Fibroblast of lung (primary cell): ENCODE measurements at regions not wholly inside any gene's neighbourhood (a gene's known extent, or its start where the extent isn't known, plus 50 kb on each side); places are given as distances from the start of the nearest gene placed in this dataset.

ENCODE experiments used
- DNase-seq, 2 donors: peaks; one replicate each; pipeline versions ENCODE4 v3.0.0 to v3.0.0-alpha.2; 2010; ENCODE audit warnings: low read depth in 2 of 2
- H2AFZ ChIP-seq: 2 replicates; pipeline ENCODE4 v1.5.1; 2012; ENCODE audit warnings: low read length, control low read depth, inconsistent platforms
- H3K27ac ChIP-seq: 2 replicates; pipeline ENCODE4 v1.5.1; 2011; ENCODE audit warnings: low read length, control low read depth; ENCODE audit not compliant: insufficient read depth
- H3K27me3 ChIP-seq: 2 replicates; pipeline ENCODE4 v1.5.1; 2011; ENCODE audit warnings: mild to moderate bottlenecking, low read length; ENCODE audit not compliant: control insufficient read depth, insufficient read depth
- H3K36me3 ChIP-seq: 2 replicates; pipeline ENCODE4 v1.5.1; 2011; ENCODE audit warnings: low read length; ENCODE audit not compliant: control insufficient read depth, insufficient read depth
- H3K4me1 ChIP-seq: 2 replicates; pipeline ENCODE4 v1.5.1; 2011; ENCODE audit warnings: low read length; ENCODE audit not compliant: control insufficient read depth, insufficient read depth; ENCODE audit errors: extremely low read depth
- H3K4me2 ChIP-seq: 2 replicates; pipeline ENCODE4 v1.5.1; 2011; ENCODE audit warnings: low read length, control low read depth; ENCODE audit not compliant: insufficient read depth; ENCODE audit errors: extremely low read depth
- H3K4me3 ChIP-seq, 4 experiments: fragments of 200-600 bp in 1 of 4; sonication (generic) in 1 of 4; replicated peaks in 1 of 4; 2 replicates each; pipeline ENCODE4 v1.5.1; 2011 to 2016; ENCODE audit warnings: low read length in 4 of 4, low read depth in 3 of 4, mild to moderate bottlenecking in 3 of 4, control low read depth in 2 of 4, inconsistent platforms in 1 of 4, mixed read lengths in 1 of 4; ENCODE audit not compliant: insufficient read depth in 1 of 4; ENCODE audit errors: control extremely low read depth in 1 of 4
- H3K79me2 ChIP-seq: 2 replicates; pipeline ENCODE4 v1.5.1; 2012; ENCODE audit warnings: mild to moderate bottlenecking, low read length, inconsistent platforms; ENCODE audit not compliant: control insufficient read depth, insufficient read depth
- H3K9ac ChIP-seq: 2 replicates; pipeline ENCODE4 v1.5.1; 2011; ENCODE audit warnings: mild to moderate bottlenecking, low read length, control low read depth; ENCODE audit not compliant: insufficient read depth
- H3K9me3 ChIP-seq: 2 replicates; pipeline ENCODE4 v1.5.1; 2012; ENCODE audit warnings: low read depth, low read length; ENCODE audit not compliant: control insufficient read depth, insufficient read depth
- H4K20me1 ChIP-seq: 2 replicates; pipeline ENCODE4 v1.5.1; 2011; ENCODE audit warnings: low read length; ENCODE audit not compliant: control insufficient read depth, insufficient read depth; ENCODE audit errors: extremely low read depth
- EZH2 ChIP-seq: IDR thresholded peaks from 2 replicates; pipeline ENCODE4 v1.5.1; 2012; ENCODE audit warnings: low read length, control low read depth, mild to moderate bottlenecking; ENCODE audit errors: missing control alignments
- TF ChIP-seq, protein P1 (sequence below), 2 donors: IDR thresholded peaks in 1 of 2; conservative IDR thresholded peaks in 1 of 2; 1 replicate in 1 of 2; 2 replicates in 1 of 2; pipeline ENCODE4 v1.5.1; 2011 to 2012; ENCODE audit warnings: low read length in 2 of 2, control low read depth in 1 of 2, inconsistent platforms in 1 of 2, low read depth in 1 of 2, mild to moderate bottlenecking in 1 of 2

DNA sequence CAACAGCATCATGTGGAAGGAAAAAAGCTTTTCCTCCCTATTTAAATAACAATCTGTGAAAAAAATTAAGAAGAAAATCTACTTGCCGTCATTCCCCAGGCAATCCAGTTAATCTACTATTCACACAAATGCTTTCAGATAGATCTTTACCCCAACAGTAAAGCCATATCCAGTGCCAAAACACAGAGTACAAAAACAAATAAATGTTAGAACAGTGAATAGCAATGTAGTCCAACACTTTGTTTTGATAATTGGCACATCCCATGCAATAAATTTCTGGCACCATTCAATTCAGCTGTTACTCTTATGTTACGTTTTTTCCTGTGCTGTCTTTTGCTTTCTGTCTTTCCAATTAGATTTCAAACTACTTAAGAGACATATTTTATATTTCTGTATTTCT is 2245.5 kb upstream of the WWC1 start:
- Histone ChIP-seq H4K20me1 (no peaks in the 10 kb centered on the region), H3K9me3 (no peaks in the 10 kb centered on the region), H3K27me3 (no peaks in the 10 kb centered on the region), H3K4me1 (no peaks in the 10 kb centered on the region), H2AFZ (no peak overlapping the region), H3K4me3 (no peak overlapping the region), H3K9ac (no peak overlapping the region), H3K4me2 (no peak overlapping the region), H3K36me3 (no peaks in the 10 kb centered on the region), H3K79me2 (no peaks in the 10 kb centered on the region), H3K27ac (no peak overlapping the region)
- TF ChIP-seq, protein P1, sequence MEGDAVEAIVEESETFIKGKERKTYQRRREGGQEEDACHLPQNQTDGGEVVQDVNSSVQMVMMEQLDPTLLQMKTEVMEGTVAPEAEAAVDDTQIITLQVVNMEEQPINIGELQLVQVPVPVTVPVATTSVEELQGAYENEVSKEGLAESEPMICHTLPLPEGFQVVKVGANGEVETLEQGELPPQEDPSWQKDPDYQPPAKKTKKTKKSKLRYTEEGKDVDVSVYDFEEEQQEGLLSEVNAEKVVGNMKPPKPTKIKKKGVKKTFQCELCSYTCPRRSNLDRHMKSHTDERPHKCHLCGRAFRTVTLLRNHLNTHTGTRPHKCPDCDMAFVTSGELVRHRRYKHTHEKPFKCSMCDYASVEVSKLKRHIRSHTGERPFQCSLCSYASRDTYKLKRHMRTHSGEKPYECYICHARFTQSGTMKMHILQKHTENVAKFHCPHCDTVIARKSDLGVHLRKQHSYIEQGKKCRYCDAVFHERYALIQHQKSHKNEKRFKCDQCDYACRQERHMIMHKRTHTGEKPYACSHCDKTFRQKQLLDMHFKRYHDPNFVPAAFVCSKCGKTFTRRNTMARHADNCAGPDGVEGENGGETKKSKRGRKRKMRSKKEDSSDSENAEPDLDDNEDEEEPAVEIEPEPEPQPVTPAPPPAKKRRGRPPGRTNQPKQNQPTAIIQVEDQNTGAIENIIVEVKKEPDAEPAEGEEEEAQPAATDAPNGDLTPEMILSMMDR (conservative IDR thresholded peaks at IDR 0.05 in 1 of 2, IDR thresholded peaks at IDR 0.05 in 1 of 2; ENCODE audit: low read depth in 1 of 2, low read length in 2 of 2), result no peak
- TF ChIP-seq EZH2, result no peak
- DNase-seq, result no peak

DNA sequence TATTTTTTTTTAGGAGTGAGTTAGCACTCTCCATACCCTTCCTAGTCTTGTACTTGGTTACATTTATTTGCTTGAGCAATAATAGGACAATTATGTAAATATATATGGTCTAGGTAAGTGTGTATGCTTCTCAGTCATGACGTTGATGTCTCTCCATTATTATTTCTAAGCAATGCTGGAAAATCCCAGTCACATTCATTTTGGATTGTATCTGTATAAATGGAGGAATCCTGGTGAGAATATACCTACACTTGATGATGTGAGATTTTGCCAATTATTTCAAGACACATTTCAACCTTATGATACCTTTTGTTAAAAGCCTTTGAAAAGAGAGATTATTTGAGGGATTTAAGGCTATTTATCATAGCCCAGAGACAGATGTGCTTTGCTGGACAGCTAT is 2244.5 kb upstream of the WWC1 start:
- no peaks in the 10 kb centered on the region for H3K9me3 ChIP-seq

DNA sequence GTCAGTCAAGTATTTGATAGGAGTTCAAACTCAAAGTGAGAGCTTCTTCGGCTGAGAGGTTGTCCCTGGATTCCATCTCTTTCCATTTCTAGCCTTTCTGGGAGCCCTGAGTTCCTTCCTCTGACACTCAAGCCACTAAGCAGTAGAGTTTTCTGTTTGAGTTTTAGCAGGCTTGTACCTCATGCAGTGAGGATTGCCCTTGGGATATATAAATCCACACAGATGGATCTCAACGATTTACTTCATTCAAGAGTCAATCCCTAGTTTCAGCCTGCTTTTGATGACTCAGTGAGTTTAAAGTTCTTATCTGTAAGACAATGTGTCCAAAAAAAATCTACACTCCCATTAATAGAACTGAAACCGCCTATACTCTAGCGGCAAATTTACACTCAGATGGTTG is 2240.9 kb upstream of the WWC1 start:
- Histone ChIP-seq H3K27ac (no peak overlapping the region), H3K4me2 (no peak overlapping the region), H3K9ac (no peak overlapping the region), H3K9me3 (no peaks in the 10 kb centered on the region), H3K4me3 (no peak overlapping the region), H3K79me2 (no peaks in the 10 kb centered on the region), H3K4me1 (no peaks in the 10 kb centered on the region), H3K27me3 (no peaks in the 10 kb centered on the region), H3K36me3 (no peaks in the 10 kb centered on the region), H4K20me1 (no peaks in the 10 kb centered on the region), H2AFZ (no peak overlapping the region)
- no peak for DNase-seq
- TF ChIP-seq, protein P1 (conservative IDR thresholded peaks at IDR 0.05 in 1 of 2, IDR thresholded peaks at IDR 0.05 in 1 of 2; ENCODE audit: low read depth in 1 of 2, low read length in 2 of 2), result no peak
- TF ChIP-seq EZH2, result no peak

More for the DNA sequence above, 2244.5 kb upstream of the WWC1 start:
- Histone ChIP-seq H4K20me1 (no peaks in the 10 kb centered on the region), H3K27me3 (no peaks in the 10 kb centered on the region), H3K4me1 (no peaks in the 10 kb centered on the region), H3K4me2 (no peak overlapping the region), H3K9ac (no peak overlapping the region), H3K27ac (no peak overlapping the region), H3K79me2 (no peaks in the 10 kb centered on the region), H2AFZ (no peak overlapping the region), H3K4me3 (no peak overlapping the region), H3K36me3 (no peaks in the 10 kb centered on the region)
- TF ChIP-seq, protein P1 (conservative IDR thresholded peaks at IDR 0.05 in 1 of 2, IDR thresholded peaks at IDR 0.05 in 1 of 2; ENCODE audit: low read depth in 1 of 2, low read length in 2 of 2), result no peak
- no peak for TF ChIP-seq EZH2
- no peak for DNase-seq
